NCI-H510A treated with DMSO at 0.1 percent for 48 hours (cell line): ENCODE measurements at regions not wholly inside any gene's neighbourhood (a gene's known extent, or its start where the extent isn't known, plus 50 kb on each side); places are given as distances from the start of the nearest gene placed in this dataset.

Experiments used
- DNase-seq: peaks from one replicate; lab custom pipeline; 2025; lab: John Stamatoyannopoulos, UW

DNA sequence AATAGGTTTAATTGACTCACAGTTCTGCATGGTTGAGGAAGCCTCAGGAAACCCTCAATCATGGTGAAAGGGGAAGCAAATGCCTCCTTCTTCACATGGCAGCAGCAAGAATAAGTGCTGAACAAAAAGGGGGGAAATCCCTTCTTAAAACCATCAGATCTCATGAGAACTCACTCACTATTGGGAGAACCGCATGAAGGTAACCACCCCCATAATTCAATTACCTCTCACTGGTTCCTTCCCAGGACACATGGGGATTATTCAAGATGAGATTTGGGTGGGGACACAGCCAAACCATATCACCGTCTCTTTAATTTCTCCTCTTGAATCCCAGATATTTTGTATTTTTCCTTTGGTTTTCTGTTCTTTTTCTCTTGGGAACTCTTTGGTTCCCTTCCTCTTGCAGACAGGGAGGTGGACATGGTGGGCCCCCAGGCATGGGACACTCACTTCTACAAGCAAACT, 223.6 kb downstream of the TBXT start:
- no peak for DNase-seq

DNA sequence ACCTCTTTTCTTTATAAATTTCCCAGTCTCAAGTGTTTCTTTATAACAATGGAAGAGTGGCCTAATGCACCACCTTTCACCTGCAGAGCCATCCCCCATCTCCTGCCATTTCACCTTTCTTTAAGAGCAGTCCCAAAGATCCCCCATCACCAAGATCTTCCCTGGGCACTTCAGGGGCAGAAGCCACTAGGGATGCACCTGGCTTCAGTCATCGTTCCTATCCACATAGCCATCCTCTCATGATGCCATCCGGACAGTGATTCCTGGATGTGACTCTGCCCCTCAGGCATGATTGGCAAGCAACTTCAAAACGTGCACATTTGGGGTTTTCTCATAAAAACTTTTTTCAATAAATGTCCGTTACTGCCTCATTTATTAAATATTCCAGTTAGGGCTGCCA, 225.9 kb downstream of the TBXT start:
- no peak for DNase-seq

DNA sequence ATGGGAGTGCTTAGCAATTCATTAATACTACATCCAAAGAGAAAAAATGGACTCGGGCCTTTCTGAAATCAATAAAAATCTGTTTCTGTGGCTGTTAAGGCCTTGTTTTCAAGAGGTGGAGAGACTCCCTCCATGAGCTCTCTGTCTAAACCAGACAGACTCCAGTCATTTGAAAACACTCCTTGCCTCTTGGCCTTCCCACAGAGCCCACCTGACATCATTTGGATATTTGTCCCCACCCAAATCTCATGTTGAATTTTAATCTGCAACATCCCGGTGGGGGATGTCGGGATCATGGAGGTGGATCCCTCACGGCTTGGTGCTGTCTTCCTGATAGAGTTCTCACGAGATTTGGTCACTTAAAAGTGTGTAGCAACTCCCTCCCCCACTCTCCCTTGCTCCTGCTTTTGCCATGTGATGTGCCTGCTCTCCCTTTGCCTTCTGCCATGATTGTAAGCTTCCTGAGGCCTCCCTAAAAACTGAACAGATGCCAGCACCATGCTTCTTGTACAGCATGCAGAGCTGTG, 226.3 kb downstream of the TBXT start:
- no peak for DNase-seq

DNA sequence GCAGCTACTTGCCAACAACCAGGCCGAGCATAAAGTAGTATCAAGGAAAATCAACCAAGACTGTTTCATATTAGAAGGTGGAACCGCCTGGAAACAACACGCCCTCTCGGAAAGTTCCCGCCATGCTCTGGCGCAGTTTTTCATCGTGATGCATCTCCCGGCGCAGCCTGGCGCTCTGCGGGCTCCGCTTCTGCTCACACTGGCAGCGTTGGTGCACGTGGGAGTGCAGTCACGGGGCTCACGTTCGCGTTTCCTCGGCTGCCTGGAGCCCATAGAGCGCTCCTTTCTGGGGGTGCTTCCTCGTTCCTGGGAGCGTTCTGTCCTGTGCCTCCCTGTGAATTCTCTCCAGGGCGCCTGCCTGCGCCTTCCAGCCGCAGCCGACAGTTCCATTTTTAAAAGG, 227.3 kb downstream of the TBXT start:
- DNase-seq: no peak

DNA sequence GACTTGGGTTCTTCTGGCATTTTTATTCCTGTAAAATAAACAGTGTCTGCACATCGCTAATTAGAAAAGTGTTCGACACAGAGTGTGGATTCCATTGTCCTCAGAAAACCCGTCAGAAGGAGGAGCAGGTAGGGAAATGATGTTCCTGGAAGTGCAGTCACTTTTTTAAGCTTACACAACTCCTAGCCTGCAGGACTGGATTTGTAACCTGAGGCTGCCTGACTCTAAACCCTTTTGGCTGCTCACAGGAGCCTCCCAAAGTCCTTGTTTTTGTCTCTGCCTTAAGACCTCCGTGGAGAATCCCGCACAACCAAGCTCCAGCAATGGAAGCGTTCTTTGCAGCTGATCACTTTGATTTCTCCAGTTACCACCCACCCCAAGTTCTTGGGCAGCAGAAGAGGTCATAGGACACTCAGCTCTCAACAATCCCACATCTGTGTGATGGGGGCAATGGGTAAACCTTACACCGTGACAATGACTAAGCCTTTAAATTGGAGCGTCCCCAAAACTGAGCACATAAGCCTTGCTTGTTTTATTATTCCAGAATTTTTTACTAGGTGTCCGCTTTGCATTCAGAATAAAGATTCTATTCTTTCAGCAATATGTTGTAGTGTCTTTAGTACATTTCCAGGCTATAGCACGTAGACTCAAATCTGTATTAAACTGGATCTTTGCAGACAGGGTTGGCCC, 227.9 kb downstream of the TBXT start:
- no peak for DNase-seq

DNA sequence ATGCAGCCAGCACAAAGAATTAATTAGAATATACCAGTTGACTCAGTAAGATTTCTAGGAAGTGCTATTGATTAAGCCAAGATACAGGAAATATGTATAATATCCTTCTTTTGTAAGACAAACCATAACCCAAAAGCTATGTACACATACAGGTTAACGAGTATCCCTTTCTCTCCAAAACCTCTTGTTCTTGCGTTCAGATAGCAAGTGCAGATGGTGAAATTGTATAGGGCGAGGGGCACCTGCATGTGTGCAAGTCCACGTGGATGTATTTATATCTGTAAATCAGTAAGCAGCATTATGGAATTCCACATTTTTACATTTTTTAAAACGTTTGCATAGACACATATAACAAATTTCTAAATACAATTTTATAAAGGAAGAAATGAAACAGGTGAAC, 228.6 kb downstream of the TBXT start:
- DNase-seq: no peak

DNA sequence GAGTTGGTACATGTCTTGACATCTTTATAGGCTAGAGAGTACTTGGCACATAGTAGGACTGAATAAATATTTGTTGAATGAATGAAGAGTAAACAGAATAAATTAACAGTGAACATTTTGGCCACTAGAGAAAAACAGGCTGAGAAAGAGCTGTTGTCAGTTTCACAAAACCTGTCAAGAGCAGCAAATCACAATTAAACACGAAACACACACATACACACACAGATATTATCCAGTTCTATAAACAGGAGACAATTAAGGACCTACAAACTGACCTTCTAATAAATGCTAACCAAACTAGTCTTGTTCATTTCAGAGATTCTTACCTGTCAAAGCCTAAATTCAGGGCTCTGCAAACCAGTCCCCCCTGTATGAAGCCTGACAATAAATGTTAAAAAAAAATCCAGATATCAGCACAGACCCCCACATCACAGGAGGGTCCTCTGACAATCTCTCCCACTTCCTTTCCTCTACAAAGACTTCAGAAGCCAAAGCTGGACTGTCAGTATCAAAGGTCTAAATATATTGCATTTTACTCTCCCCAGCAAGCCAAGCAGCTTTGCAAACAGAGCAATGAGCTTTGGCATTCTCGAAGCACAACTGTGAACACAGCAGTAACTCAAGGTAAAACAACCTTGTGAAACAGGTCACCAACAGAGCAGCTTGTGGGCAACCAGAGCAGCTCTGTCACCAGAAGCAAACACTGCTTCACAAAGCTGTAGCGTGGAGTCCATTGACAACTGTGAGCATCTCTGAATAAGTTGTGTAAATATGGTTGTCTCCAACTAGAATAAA, 229.9 kb downstream of the TBXT start:
- DNase-seq: no peak

DNA sequence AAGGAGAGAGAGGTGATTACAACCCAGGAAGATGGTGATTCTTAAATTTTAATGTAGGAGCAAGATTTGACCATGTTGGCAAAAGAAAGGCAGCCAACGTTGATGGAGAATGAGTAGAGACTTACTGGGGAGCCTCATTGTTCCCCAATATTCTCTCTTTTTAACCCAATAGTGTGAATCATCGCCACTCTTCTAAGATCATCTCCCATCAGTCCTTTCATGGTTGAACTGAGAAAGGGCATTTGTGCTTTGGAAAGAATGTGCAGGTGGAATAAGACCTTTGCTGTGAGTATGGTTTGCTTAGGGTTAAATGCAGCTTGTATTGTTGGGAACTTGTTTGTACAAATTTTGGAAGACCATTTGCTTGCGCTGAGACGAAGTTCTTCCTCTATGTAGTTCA, 231.0 kb downstream of the TBXT start:
- DNase-seq: no peak

DNA sequence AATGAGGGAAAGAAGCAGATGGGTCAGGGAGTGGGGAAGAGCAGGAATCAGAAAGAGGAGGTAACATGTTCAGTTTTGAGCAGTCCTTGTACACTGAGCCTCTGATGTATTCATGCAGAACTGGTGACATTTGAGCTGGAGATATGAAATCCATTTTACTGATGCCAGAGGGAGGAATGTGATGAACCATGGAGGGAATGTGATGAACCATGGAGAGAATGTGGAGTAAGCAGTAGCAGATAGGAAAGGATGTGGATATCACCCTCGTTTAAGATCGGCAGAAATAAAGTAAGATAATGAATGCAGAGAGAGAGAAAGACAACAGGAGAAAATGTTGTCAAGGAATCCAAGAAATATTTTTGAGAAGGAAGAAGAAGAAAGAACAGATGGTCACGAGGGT, 231.6 kb downstream of the TBXT start:
- DNase-seq: no peak

DNA sequence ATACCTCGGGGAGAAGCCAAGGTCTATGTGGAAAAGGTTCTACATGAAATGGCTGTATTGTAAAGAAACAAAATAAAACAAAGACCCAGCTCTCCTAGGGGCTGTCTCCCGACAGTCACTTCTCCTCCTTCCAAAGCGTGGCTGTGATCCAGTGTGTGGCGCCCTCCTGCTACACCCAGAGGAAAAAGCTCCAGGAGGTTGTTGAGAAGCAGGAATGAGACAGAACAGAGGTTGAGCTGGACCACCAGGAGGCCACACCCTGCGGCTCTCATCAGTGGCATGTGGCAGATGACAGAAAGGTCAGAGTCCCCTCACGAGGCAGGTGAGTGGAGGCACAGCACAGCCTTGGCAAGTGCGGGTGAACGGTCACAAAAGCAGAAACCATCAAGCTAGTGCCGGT, 236.0 kb downstream of the TBXT start:
- no peak for DNase-seq

DNA sequence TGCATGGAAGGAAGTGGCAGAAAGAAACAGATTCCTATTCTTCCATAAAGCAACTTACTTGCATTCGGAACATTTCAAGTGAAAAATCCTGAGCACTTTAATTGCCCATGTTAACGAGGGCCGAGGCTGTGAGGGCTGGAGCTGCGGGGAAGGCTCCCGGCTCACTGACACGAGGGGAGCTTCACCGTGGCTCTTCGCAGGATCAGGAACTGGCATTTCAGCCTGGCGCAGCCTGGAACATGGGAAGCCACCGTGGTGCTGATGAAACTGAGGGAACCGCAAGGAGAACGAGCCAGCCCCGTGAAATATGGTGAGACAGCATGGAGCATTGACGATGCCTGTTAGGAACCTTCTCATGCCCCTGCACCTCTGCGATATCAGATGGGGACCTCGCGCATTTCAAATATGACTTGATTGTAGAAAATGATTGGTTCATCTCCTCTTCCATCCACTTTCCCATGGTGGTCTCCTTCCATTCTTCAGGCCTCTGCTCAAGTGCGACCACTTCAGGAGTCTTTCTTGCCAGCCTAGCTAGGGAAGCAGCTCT, 236.9 kb downstream of the TBXT start:
- DNase-seq: no peak

DNA sequence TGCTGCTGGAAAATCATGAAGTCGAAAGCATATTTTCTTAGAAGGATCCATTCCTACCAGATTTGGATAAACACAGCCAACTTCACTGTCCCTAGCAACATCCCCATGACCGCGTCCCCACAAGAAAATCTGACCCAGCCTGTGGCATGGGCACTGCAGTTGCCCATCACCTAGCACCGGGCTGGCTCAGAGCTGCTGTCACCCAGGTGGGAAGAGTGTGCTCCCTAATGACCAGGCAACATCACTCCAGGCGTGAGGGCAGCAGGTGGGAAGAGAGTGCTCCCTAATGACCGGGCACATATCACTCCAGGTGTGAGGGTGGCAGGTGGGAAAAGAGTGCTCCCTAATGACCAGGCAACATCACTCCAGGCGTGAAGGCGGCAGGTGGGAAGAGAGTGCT, 238.0 kb downstream of the TBXT start:
- DNase-seq: no peak

DNA sequence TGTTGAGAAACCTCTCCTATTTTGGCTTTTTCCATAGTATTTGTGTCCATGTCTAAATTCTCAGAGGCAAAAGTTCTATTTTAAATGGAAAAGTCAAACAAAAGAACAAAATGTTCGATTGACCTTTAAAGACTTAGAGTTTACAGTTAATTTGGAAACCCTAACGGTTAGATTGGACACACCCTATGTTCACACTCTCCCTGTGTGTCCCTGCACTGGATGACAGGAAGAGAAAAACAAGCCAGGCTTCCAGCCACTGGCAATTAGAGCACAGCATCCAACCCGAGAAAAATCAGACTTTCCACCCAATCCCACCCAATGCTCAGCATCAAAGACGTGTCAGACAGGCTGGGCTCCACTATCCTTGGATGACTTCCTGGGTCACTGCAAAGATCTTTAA, 241.3 kb downstream of the TBXT start:
- no peak for DNase-seq

DNA sequence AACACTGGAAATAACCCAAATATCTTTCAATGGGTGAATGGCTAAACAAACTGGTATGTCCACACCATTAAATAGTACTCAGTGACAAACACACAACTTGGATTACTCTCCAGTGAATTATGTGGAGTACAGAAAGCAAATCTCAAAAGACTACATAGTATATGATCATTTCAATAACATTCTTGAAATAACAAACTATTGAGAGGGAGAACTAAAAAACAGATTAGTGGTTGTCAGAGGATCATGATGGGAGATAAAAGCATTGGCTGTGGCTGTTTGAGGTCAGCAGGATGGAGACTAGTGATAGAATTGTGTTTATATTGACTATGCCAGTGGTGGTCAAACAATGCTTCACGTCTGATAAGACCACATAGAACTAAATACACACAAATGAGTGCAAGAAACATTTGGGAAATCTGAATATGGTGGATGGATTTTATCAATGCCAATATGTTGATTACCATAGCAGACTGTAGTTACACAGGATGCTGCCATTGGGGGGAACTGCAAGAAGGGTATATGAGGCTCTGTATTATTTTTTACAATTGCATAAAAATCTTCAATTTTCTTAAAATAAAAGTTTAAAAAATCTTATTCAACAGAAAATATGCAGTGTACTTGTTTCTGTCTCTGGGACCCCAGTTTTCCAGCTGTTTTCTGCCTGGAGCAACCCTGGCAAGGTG, 242.0 kb downstream of the TBXT start:
- no peak for DNase-seq

DNA sequence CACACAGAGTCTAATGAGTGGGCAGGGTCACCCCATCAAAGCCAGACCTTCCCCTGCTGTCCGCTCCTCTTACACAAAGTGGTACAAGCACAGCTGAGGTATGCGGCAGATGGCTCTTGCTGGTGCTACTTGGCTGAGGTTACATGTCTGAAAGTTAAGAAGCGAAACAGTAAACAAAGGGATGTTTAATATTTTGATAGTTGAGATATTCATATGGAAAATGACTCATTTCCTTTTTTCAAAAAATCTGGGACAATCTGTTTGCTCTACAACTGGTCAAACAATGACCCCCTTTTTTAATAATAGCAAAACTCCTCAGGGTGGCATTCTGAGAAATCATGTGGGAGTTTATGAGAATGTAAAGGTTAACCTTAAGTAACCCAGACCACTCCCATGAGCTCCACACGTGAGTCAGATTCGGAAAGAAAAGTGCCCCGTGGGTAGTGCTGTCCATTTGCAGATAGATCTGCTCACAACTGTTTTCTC, 245.3 kb downstream of the TBXT start:
- no peak for DNase-seq

DNA sequence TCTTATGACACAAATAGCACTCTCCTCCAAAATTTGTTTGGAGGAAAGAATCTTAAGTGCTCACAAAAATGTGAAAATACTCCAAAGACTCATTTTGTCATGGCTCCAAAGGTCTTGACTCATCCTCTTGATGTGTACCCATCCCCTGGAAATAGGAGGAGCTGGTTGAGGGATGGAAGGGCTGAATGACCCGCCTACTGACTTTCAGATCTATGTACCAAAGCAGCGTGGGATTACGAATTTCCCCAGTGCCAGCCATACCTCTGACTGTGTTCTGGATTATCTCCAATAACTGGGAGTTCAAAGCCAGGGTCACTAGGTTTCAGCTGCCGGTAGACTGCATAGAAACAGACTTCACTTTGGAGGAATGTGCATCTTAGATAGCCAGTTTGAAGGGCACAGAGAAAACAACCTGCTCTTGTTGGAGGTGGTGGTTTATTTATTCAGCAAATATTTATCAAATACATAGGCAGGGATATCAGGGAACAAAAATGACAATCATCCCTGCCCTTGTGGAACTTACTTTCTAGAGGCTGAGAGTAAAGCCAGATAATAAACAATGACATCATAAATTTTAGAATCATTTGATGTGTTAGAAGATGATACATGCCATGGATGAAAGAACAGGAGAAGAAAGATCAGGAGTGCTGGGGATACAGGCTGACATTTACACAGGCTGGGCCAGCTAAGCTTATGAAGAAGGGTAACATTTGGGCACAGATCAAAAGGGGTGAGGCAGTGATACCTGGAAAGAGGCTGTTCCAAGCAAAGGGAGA, 246.6 kb downstream of the TBXT start:
- no peak for DNase-seq

DNA sequence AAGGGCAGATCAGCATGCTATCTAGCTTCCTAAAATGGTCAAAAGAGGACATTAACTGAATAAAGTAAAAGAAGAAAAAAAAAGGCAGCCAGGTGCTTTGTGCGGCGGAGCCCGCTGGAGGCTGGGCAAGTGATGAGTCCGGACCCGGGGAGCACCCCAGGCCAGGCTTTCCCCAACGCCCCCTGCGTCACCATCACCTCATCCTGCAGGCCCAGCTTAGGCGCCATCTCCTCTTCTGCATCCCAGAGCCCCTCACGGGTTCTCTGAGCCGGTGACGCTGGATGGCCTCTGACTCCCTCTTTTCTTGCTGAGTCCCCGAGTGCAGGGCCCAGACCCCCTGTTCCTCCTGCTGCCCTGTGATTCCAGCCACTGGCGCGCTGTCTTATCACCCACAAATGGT, 250.1 kb downstream of the TBXT start:
- no peak for DNase-seq

DNA sequence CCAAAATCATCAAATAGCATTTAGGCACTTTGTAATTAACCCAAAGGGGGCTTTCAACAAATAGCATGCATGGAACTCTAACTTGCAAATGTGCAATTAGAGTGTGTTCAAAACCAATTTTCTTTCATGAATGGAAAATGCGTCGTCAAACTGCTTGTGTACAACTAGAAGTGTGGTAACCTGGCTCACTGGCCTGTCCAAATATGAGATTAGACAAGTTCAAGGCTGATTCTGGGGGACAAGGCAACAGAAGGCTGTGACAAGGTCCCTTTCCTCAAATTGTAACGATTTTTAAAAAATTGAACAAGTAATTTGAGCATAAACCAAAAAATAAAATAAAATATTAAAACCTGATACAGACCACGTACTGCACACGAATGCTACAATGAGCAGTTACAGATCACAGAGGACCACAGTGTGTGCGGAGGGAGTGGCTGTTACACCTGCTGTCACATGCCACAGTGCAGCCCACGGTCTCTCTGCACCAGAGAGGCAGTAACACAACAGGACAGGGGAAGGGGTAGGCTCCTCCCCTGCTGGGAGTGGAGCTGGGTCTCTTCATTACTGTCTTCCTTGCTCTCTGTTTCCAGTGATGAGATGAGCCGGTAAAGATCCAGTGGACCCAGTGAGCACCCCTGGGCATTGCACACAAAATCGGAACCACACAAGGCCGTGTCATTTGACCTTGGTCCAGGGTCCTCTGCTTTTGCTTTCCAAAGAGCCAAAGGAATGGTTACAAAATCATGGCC, 252.2 kb upstream of the PDE10A start:
- no peak for DNase-seq

DNA sequence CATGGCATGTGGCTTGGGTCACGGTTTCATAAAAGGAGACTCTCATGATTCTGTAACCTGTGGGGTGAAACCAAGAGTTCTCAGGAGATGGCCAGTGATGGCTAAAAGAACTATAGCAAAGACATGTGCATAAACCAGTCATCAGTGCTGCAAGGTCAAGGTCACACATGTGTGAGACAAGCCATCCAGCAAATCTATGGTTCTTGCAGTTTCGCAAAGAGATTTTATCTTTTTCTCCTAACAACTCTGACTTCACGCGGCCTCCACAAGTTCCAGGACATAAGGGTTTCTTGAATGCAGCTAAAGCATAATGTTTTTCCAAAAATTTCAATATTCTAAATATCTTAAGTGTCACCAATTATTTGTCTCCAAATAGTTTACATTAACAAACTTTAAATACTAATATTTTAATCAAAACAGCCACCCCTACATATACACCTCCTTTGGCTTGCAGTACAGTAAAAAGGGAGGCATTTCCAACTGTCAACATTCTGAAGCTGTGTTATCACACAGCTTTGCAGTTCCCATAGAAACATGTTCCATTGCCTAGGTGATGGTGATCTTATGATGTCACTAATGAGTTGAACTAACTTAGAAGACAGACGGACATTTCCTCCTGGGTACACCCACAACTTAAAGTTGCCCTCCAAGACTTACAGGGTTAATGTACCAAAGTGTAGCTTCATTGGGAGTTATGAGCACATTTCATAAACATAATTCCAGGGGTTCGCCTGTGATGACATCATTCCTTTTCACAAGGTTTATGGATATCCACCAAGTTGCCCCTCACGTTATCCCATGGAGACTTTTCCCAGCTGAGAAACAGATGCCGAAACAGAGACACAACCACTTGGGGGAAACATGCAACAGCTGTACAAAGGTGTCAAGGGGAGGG, 250.9 kb upstream of the PDE10A start:
- no peak for DNase-seq
